ENCODE measurements at regions not wholly inside any gene's neighbourhood (a gene's known extent, or its start where the extent isn't known, plus 50 kb on each side); places are given as distances from the start of the nearest gene placed in this dataset.

GRCh38 chr4:153906231-153906630 is 117.3 kb upstream of the SFRP2 start:
- H3K79me2 ChIP-seq (ENCODE audit: control insufficient read depth, insufficient read depth, low read length) = no peaks in the 10 kb centered on the region
- H3K4me1 ChIP-seq (ENCODE audit: control insufficient read depth, extremely low read depth, insufficient read depth, low read length) = no peaks in the 10 kb centered on the region
- no peak for DNase-seq (ENCODE audit: low read depth in 2 of 2)
- no peak for TF ChIP-seq CTCF (conservative IDR thresholded peaks at IDR 0.05 in 1 of 2, IDR thresholded peaks at IDR 0.05 in 1 of 2; ENCODE audit: low read depth in 1 of 2, low read length in 2 of 2)
- TF ChIP-seq EZH2 (IDR thresholded peaks at IDR 0.05; ENCODE audit: low read length, missing control alignments) = no peak
- H3K27me3 ChIP-seq (ENCODE audit: control insufficient read depth, insufficient read depth, low read length) = no peaks in the 10 kb centered on the region
- no peak overlapping the region for H3K4me2 ChIP-seq (ENCODE audit: extremely low read depth, insufficient read depth, low read length)
- no peaks in the 10 kb centered on the region for H3K36me3 ChIP-seq (ENCODE audit: control insufficient read depth, insufficient read depth, low read length)
- no peaks in the 10 kb centered on the region for H3K9me3 ChIP-seq (ENCODE audit: control insufficient read depth, insufficient read depth, low read depth, low read length)
- H3K4me3 ChIP-seq (replicated peaks in 1 of 4; ENCODE audit: control extremely low read depth in 1 of 4, insufficient read depth in 1 of 4, low read depth in 3 of 4, low read length in 4 of 4) = no peak overlapping the region
- no peak overlapping the region for H2AFZ ChIP-seq (ENCODE audit: low read length)
- H3K27ac ChIP-seq (ENCODE audit: insufficient read depth, low read length) = no peak overlapping the region
- no peaks in the 10 kb centered on the region for H4K20me1 ChIP-seq (ENCODE audit: control insufficient read depth, extremely low read depth, insufficient read depth, low read length)
- H3K9ac ChIP-seq (ENCODE audit: insufficient read depth, low read length) = no peak overlapping the region

GRCh38 chr4:153905231-153905630 is 116.3 kb upstream of the SFRP2 start:
- Histone ChIP-seq H3K27me3 (ENCODE audit: control insufficient read depth, insufficient read depth, low read length) (no peaks in the 10 kb centered on the region), H3K36me3 (ENCODE audit: control insufficient read depth, insufficient read depth, low read length) (no peaks in the 10 kb centered on the region), H4K20me1 (ENCODE audit: control insufficient read depth, extremely low read depth, insufficient read depth, low read length) (no peaks in the 10 kb centered on the region), H3K27ac (ENCODE audit: insufficient read depth, low read length) (no peak overlapping the region), H3K9me3 (ENCODE audit: control insufficient read depth, insufficient read depth, low read depth, low read length) (no peaks in the 10 kb centered on the region), H3K4me1 (ENCODE audit: control insufficient read depth, extremely low read depth, insufficient read depth, low read length) (no peaks in the 10 kb centered on the region), H2AFZ (ENCODE audit: low read length) (no peak overlapping the region), H3K4me3 (replicated peaks in 1 of 4; ENCODE audit: control extremely low read depth in 1 of 4, insufficient read depth in 1 of 4, low read depth in 3 of 4, low read length in 4 of 4) (no peak overlapping the region), H3K79me2 (ENCODE audit: control insufficient read depth, insufficient read depth, low read length) (no peaks in the 10 kb centered on the region), H3K4me2 (ENCODE audit: extremely low read depth, insufficient read depth, low read length) (no peak overlapping the region), H3K9ac (ENCODE audit: insufficient read depth, low read length) (no peak overlapping the region)
- DNase-seq (ENCODE audit: low read depth in 2 of 2) = no peak
- TF ChIP-seq CTCF (conservative IDR thresholded peaks at IDR 0.05 in 1 of 2, IDR thresholded peaks at IDR 0.05 in 1 of 2; ENCODE audit: low read depth in 1 of 2, low read length in 2 of 2) = no peak
- TF ChIP-seq EZH2 (IDR thresholded peaks at IDR 0.05; ENCODE audit: low read length, missing control alignments) = no peak

- Histone ChIP-seq H3K27me3 (ENCODE audit: control insufficient read depth, insufficient read depth, low read length) (no peaks in the 10 kb centered on the region), H3K4me2 (ENCODE audit: extremely low read depth, insufficient read depth, low read length) (no peak overlapping the region), H3K79me2 (ENCODE audit: control insufficient read depth, insufficient read depth, low read length) (no peaks in the 10 kb centered on the region), H3K27ac (ENCODE audit: insufficient read depth, low read length) (no peak overlapping the region), H3K9ac (ENCODE audit: insufficient read depth, low read length) (no peak overlapping the region), H3K9me3 (ENCODE audit: control insufficient read depth, insufficient read depth, low read depth, low read length) (no peaks in the 10 kb centered on the region), H3K4me1 (ENCODE audit: control insufficient read depth, extremely low read depth, insufficient read depth, low read length) (no peaks in the 10 kb centered on the region), H3K4me3 (replicated peaks in 1 of 4; ENCODE audit: control extremely low read depth in 1 of 4, insufficient read depth in 1 of 4, low read depth in 3 of 4, low read length in 4 of 4) (no peak overlapping the region), H2AFZ (ENCODE audit: low read length) (no peak overlapping the region), H3K36me3 (ENCODE audit: control insufficient read depth, insufficient read depth, low read length) (no peaks in the 10 kb centered on the region), H4K20me1 (ENCODE audit: control insufficient read depth, extremely low read depth, insufficient read depth, low read length) (no peaks in the 10 kb centered on the region)
- DNase-seq (ENCODE audit: low read depth in 2 of 2) = no peak
- TF ChIP-seq EZH2 (IDR thresholded peaks at IDR 0.05; ENCODE audit: low read length, missing control alignments) (no peak), CTCF (conservative IDR thresholded peaks at IDR 0.05 in 1 of 2, IDR thresholded peaks at IDR 0.05 in 1 of 2; ENCODE audit: low read depth in 1 of 2, low read length in 2 of 2) (no peak)
These were observed 115.1 kb upstream of the SFRP2 start for GRCh38 chr4:153904011-153904410.
